ENCODE measurements at regions not wholly inside any gene's neighbourhood (a gene's known extent, or its start where the extent isn't known, plus 50 kb on each side); places are given as distances from the start of the nearest gene placed in this dataset.

DNA sequence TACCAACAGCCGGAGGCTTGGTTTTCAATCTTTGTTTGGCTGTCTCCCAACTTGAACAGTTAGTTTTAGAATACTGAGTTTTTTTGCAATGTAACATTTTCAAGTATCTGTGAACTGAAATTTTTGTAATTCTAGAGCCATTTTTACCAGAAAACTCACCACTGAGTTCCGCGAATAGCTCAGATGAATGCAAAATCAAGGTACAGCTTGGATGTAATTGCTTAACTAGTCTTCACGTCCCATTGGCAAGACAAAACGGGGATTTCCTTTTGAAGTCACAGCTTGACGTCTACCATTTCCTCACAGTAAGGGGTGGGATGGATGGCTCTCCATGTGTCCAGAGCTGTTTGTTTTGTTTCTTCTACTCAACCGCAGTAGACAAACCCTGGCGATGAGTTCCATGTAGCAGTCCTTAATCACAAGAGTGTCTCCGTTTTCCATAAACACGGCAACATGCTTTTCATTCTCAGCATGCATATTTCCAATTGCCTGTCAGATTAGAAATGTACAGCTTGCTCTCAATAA is 55.8 kb upstream of the FGFR2 start:
- TF ChIP-seq, protein P1, sequence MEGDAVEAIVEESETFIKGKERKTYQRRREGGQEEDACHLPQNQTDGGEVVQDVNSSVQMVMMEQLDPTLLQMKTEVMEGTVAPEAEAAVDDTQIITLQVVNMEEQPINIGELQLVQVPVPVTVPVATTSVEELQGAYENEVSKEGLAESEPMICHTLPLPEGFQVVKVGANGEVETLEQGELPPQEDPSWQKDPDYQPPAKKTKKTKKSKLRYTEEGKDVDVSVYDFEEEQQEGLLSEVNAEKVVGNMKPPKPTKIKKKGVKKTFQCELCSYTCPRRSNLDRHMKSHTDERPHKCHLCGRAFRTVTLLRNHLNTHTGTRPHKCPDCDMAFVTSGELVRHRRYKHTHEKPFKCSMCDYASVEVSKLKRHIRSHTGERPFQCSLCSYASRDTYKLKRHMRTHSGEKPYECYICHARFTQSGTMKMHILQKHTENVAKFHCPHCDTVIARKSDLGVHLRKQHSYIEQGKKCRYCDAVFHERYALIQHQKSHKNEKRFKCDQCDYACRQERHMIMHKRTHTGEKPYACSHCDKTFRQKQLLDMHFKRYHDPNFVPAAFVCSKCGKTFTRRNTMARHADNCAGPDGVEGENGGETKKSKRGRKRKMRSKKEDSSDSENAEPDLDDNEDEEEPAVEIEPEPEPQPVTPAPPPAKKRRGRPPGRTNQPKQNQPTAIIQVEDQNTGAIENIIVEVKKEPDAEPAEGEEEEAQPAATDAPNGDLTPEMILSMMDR (IDR thresholded peaks at IDR 0.05; ENCODE audit: low read length): no peak
- TF ChIP-seq EZH2 (optimal IDR thresholded peaks at IDR 0.05; ENCODE audit: low read depth, low read length) (no peak), EZH2phosphoT487 (IDR thresholded peaks at IDR 0.05; ENCODE audit: low read length) (no peak)
